K562 (cell line): ENCODE measurements at regions not wholly inside any gene's neighbourhood (a gene's known extent, or its start where the extent isn't known, plus 50 kb on each side); places are given as distances from the start of the nearest gene placed in this dataset.

ENCODE experiments used
- ATAC-seq: fragments of 200-7000 bp; cut with Tn5 transposase; 3 replicates; pipeline ENCODE4 v1.9.1; 2020; ENCODE audit warnings: moderate library complexity
- BruUV-seq: library from RNA; stranded (reverse); fragments of 400-500 nt; replicated peaks from 2 replicates; lab custom pipeline; 2021; lab: Mats Ljungman, UMichigan
- CTCF ChIA-PET: fragments of 300-600 bp; formaldehyde crosslinking; extraction: SDS; loops from one replicate; lab custom pipeline; 2021; ENCODE audit warnings: low intra/inter-chr PET ratio; lab: Yijun Ruan, JAX
- POLR2A ChIA-PET: fragments of 300-600, 350-650 bp; sonication (Branson Sonifier 250); formaldehyde crosslinking; extraction: SDS; loops from one replicate; lab custom pipeline; 2021; ENCODE audit warnings: antibody characterized with exemption, inconsistent platforms; lab: Yijun Ruan, JAX
- DNase-seq, 4 experiments: peaks; one replicate each; pipeline versions ENCODE4 v3.0.0 to v3.0.0-alpha.2; 2011 to 2018; ENCODE audit warnings: low spot score in 3 of 4, mixed read lengths in 3 of 4; ENCODE audit errors: extremely low read depth in 1 of 4
- FAIRE-seq: peaks from 2 replicates; lab custom pipeline; 2011; peaks lifted over from hg19 to GRCh38; lab: Jason Lieb, UNC
- H2AFZ ChIP-seq: 2 replicates; pipeline ENCODE4 v1.6.0; 2011; ENCODE audit warnings: low read depth, low read length, control low read depth, inconsistent platforms
- H3K27ac ChIP-seq: fragments of 200-600 bp; 3 replicates; pipeline ENCODE4 v1.8.0; 2011; ENCODE audit warnings: low read depth, mild to moderate bottlenecking, control low read depth, inconsistent platforms, low read length, moderate library complexity, mixed read lengths; ENCODE audit errors: extremely low read depth
- H3K27me3 ChIP-seq, 2 experiments: fragments of 300-600 bp in 1 of 2; 2 replicates in 1 of 2; 3 replicates in 1 of 2; pipeline versions ENCODE4 v1.6.0 to v1.8.0; 2011; ENCODE audit warnings: inconsistent platforms in 2 of 2, low read length in 2 of 2, mild to moderate bottlenecking in 1 of 2, mixed read lengths in 1 of 2, moderate library complexity in 1 of 2; ENCODE audit not compliant: control insufficient read depth in 2 of 2, insufficient read depth in 2 of 2
- H3K36me3 ChIP-seq: fragments of 300-600 bp; 3 replicates; pipeline ENCODE4 v1.8.0; 2011; ENCODE audit warnings: mild to moderate bottlenecking, low read length, inconsistent platforms; ENCODE audit not compliant: control insufficient read depth, insufficient read depth
- H3K4me1 ChIP-seq, 2 experiments: fragments of 200-600 bp in 1 of 2; replicated peaks in 1 of 2; 2 replicates in 1 of 2; 3 replicates in 1 of 2; pipeline versions ENCODE4 v1.5.1 to v1.8.0; 2011; ENCODE audit warnings: inconsistent platforms in 2 of 2, low read length in 2 of 2, mild to moderate bottlenecking in 1 of 2, mixed read lengths in 1 of 2, moderate library complexity in 1 of 2; ENCODE audit not compliant: control insufficient read depth in 2 of 2, insufficient read depth in 2 of 2
- H3K4me2 ChIP-seq: 2 replicates; pipeline ENCODE4 v1.6.1; 2011; ENCODE audit warnings: low read length, control low read depth, inconsistent platforms, mixed read lengths; ENCODE audit not compliant: insufficient read depth
- H3K4me3 ChIP-seq: fragments of 200-600 bp; sonication (generic), shearing (Covaris generic); 2 replicates; pipeline ENCODE4 v1.5.1; 2016; ENCODE audit warnings: control low read depth, inconsistent platforms
- H3K79me2 ChIP-seq: fragments of 200-600 bp; 3 replicates; pipeline ENCODE4 v1.8.0; 2011; ENCODE audit warnings: low read length, inconsistent platforms; ENCODE audit not compliant: control insufficient read depth, insufficient read depth
- H3K9ac ChIP-seq, 2 experiments: 2 replicates each; pipeline versions ENCODE4 v1.6.0 to v1.6.1; 2011; ENCODE audit warnings: low read depth in 2 of 2, low read length in 2 of 2, control low read depth in 1 of 2, inconsistent platforms in 1 of 2, mild to moderate bottlenecking in 1 of 2, mixed read lengths in 1 of 2; ENCODE audit not compliant: insufficient read depth in 1 of 2
- H3K9me1 ChIP-seq: one replicate; pipeline ENCODE4 v1.6.0; 2011; ENCODE audit warnings: inconsistent platforms, mild to moderate bottlenecking, low read length, moderate library complexity; ENCODE audit not compliant: control insufficient read depth, insufficient read depth
- H3K9me3 ChIP-seq: replicated peaks from 2 replicates; pipeline ENCODE4 v1.5.1; 2011; ENCODE audit warnings: low read depth, low read length, inconsistent platforms; ENCODE audit not compliant: control insufficient read depth, insufficient read depth
- H4K20me1 ChIP-seq: replicated peaks from 2 replicates; pipeline ENCODE4 v1.6.1; 2011; ENCODE audit warnings: low read length, inconsistent platforms, mixed read lengths; ENCODE audit not compliant: control insufficient read depth, insufficient read depth
- CCNT2 ChIP-seq: IDR thresholded peaks from 2 replicates; pipeline ENCODE4 v1.6.1; 2011; ENCODE audit warnings: borderline replicate concordance, low read depth, mild to moderate bottlenecking, moderate library complexity, mixed read lengths, low read length; ENCODE audit not compliant: insufficient read length; ENCODE audit errors: extremely low read depth
- ELK3 ChIP-seq: fragments of 450-650 bp; formaldehyde crosslinking; IDR thresholded peaks from 2 replicates; pipeline ENCODE4 v1.4.0; 2020; ENCODE audit warnings: mild to moderate bottlenecking
- HDAC2 ChIP-seq: fragments of 450-650 bp; IDR thresholded peaks from 2 replicates; pipeline ENCODE4 v1.6.1; 2016; ENCODE audit warnings: mild to moderate bottlenecking
- HNRNPH1 ChIP-seq: fragments of 200-400 bp; formaldehyde crosslinking; optimal IDR thresholded peaks from 2 replicates; pipeline ENCODE3; 2017; ENCODE audit warnings: low read depth, mild to moderate bottlenecking, low read length, moderate library complexity
- KDM5B ChIP-seq: fragments of 200-600 bp; sonication (generic); IDR thresholded peaks from 2 replicates; pipeline ENCODE4 v1.6.1; 2012; ENCODE audit warnings: low read depth, mild to moderate bottlenecking, moderate library complexity, low read length, control low read depth, inconsistent platforms; ENCODE audit not compliant: insufficient replicate concordance
- MYNN ChIP-seq, 2 experiments: sonication (generic); formaldehyde crosslinking in 1 of 2; IDR thresholded peaks; 2 replicates each; pipeline versions ENCODE4 v1.5.0 to v1.6.1; 2016 to 2020; ENCODE audit warnings: antibody characterized with exemption in 1 of 2, missing genetic modification reagents in 1 of 2
- NR0B1 ChIP-seq: fragments of 450-650 bp; IDR thresholded peaks from one replicate; pipeline ENCODE4 v1.6.1; 2018; ENCODE audit warnings: mild to moderate bottlenecking, moderate library complexity; ENCODE audit not compliant: partially characterized antibody
- SRSF9 ChIP-seq: fragments of 200-400 bp; formaldehyde crosslinking; IDR thresholded peaks from 2 replicates; pipeline ENCODE4 v1.6.1; 2017; ENCODE audit warnings: low read depth, low read length, borderline replicate concordance
- ZBTB9 ChIP-seq: fragments of 450-650 bp; formaldehyde crosslinking; IDR thresholded peaks from 2 replicates; pipeline ENCODE4 v1.4.0; 2020; ENCODE audit warnings: mild to moderate bottlenecking, moderate library complexity
- ZNF24 ChIP-seq: fragments of 450-650 bp; IDR thresholded peaks from 2 replicates; pipeline ENCODE4 v1.6.1; 2016
- ZNF253 ChIP-seq: fragments of 250-450 bp; sonication (Bioruptor Pico); conservative IDR thresholded peaks from 2 replicates; pipeline ENCODE4 v1.6.1; 2021; ENCODE audit warnings: mild to moderate bottlenecking
- in situ Hi-C: fragments of 300-500 bp; cut with MboI; formaldehyde crosslinking; loops from 4 replicates; pipeline ENCODE4 v1.15.0; 2018; ENCODE audit warnings: inconsistent platforms, mixed read lengths
- intact Hi-C: fragments of 100-400 bp; cut with micrococcal nuclease; formaldehyde crosslinking; loops from 2 replicates; pipeline ENCODE4 v1.14.2; 2022
- TF ChIP-seq, protein P1 (sequence below): IDR thresholded peaks from 2 replicates; pipeline ENCODE4 v1.6.1; 2012; ENCODE audit warnings: low read depth, low read length, improper control_type of control experiment, borderline replicate concordance

DNA sequence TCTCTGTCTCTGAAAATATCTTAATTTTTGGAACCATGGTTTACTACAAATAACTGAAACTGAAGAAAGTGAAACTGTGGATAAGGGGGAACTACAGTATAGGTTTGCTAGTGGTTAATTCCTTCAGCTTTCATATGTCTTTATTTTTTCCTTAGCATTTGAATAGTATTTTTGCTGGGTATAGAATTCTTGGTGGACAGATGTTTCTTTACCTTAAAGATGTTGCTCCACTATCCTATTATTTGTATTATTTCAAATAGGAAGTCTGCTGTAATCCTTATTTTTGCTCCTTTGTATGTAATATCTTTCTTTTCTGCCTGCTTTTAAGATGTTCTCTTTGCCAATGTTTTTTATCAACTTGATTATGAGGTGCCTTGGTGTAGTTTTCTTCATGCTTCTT, 152.9 kb upstream of the ISL1 start:
- POLR2A ChIA-PET = no interaction called here
- Histone ChIP-seq H3K4me3 (no peak overlapping the region), H3K9me1 (no peaks in the 10 kb centered on the region), H2AFZ (no peak overlapping the region), H3K9me3 (no peaks in the 10 kb centered on the region), H3K27ac (no peak overlapping the region), H3K9ac (no peak overlapping the region), H3K4me1 (no peaks in the 10 kb centered on the region), H3K36me3 (no peaks in the 10 kb centered on the region), H3K79me2 (no peaks in the 10 kb centered on the region), H3K27me3 (no peaks in the 10 kb centered on the region), H3K4me2 (no peak overlapping the region), H4K20me1 (no peaks in the 10 kb centered on the region)
- BruUV-seq = no TSS peak
- CTCF ChIA-PET = no interaction called here
- intact Hi-C loops (no loop called here), in situ Hi-C loops (no loop called here)
- FAIRE-seq (no peak), DNase-seq (no peak), ATAC-seq (no peak)
- no peak for TF ChIP-seq MYNN (IDR thresholded peaks at IDR 0.05)
- no peak for TF ChIP-seq MYNN (CRISPR knock-in tag; IDR thresholded peaks at IDR 0.05)
- no peak for TF ChIP-seq NR0B1
- no peak for TF ChIP-seq HDAC2
- TF ChIP-seq KDM5B = no peak
- TF ChIP-seq ZNF253 (CRISPR knock-in tag) = no peak
- no peak for TF ChIP-seq HNRNPH1
- TF ChIP-seq, protein P1, sequence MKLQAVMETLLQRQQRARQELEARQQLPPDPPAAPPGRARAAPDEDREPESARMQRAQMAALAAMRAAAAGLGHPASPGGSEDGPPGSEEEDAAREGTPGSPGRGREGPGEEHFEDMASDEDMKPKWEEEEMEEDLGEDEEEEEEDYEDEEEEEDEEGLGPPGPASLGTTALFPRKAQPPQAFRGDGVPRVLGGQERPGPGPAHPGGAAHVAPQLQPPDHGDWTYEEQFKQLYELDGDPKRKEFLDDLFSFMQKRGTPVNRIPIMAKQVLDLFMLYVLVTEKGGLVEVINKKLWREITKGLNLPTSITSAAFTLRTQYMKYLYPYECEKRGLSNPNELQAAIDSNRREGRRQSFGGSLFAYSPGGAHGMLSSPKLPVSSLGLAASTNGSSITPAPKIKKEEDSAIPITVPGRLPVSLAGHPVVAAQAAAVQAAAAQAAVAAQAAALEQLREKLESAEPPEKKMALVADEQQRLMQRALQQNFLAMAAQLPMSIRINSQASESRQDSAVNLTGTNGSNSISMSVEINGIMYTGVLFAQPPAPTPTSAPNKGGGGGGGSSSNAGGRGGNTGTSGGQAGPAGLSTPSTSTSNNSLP = no peak
- TF ChIP-seq SRSF9 = no peak
- TF ChIP-seq ZNF24 = no peak
- no peak for TF ChIP-seq CCNT2
- no peak for TF ChIP-seq ZBTB9 (CRISPR knock-in tag)
- TF ChIP-seq ELK3 = no peak
